B cell (primary cell): ENCODE measurements at regions not wholly inside any gene's neighbourhood (a gene's known extent, or its start where the extent isn't known, plus 50 kb on each side); places are given as distances from the start of the nearest gene placed in this dataset.
"Not testable (repeated sequence)": the region's sequence is repeated elsewhere in the genome, so short reads cannot be mapped to it uniquely, and the experiment has no call there.

Experiments
- ATAC-seq: fragments of 200-7000 bp; cut with Tn5 transposase; one replicate; pipeline ENCODE4 v1.10.0; 2021; ENCODE audit warnings: low read depth, mild to moderate bottlenecking, moderate number of reproducible peaks, moderate library complexity
- CTCF ChIA-PET: fragments of 350-600 bp; sonication (Branson Sonifier 250); formaldehyde crosslinking; loops from one replicate; lab custom pipeline; 2021; ENCODE audit warnings: antibody characterized with exemption, inconsistent platforms; lab: Charles Lee
- POLR2A ChIA-PET: fragments of 350-600 bp; sonication (Branson Sonifier 250); formaldehyde crosslinking; loops from one replicate; lab custom pipeline; 2021; ENCODE audit warnings: antibody characterized with exemption; lab: Charles Lee
- DNase-seq: peaks from one replicate; pipeline ENCODE4 v3.0.0; 2013
- H2AFZ ChIP-seq: 2 replicates; pipeline ENCODE4 v1.6.1; 2012; ENCODE audit warnings: mild to moderate bottlenecking, low read depth, low read length; ENCODE audit not compliant: insufficient read depth, poor library complexity, severe bottlenecking
- H3K27ac ChIP-seq, 2 donors: 1 replicate in 1 of 2; 2 replicates in 1 of 2; pipeline ENCODE4 v1.5.1; 2012 to 2013; ENCODE audit warnings: low read length in 2 of 2, mild to moderate bottlenecking in 2 of 2, moderate library complexity in 1 of 2
- H3K27me3 ChIP-seq, 4 experiments: fragments of 200-600 bp in 1 of 4; sonication (generic) in 1 of 4; replicated peaks in 1 of 4; 1 replicate in 2 of 4; 2 replicates in 2 of 4; pipeline versions ENCODE4 v1.6.1 to v1.7.0; 2013 to 2016; ENCODE audit warnings: low read length in 3 of 4, mild to moderate bottlenecking in 2 of 4, mixed read lengths in 1 of 4, moderate library complexity in 1 of 4; ENCODE audit not compliant: insufficient read depth in 4 of 4, control insufficient read depth in 3 of 4; ENCODE audit errors: control extremely low read depth in 1 of 4
- H3K36me3 ChIP-seq, 2 experiments: replicated peaks in 1 of 2; 1 replicate in 1 of 2; 2 replicates in 1 of 2; pipeline versions ENCODE4 v1.6.1 to v1.7.1; 2013; ENCODE audit warnings: low read length in 1 of 2; ENCODE audit not compliant: insufficient read depth in 2 of 2, control insufficient read depth in 1 of 2; ENCODE audit errors: control extremely low read depth in 1 of 2, extremely low read depth in 1 of 2
- H3K4me1 ChIP-seq, 2 donors: fragments of 200-600 bp in 1 of 2; sonication (generic) in 1 of 2; 1 replicate in 1 of 2; 2 replicates in 1 of 2; pipeline versions ENCODE4 v1.5.1 to v1.6.1; 2013 to 2017; ENCODE audit warnings: low read length in 2 of 2; ENCODE audit not compliant: control insufficient read depth in 2 of 2, insufficient read depth in 2 of 2
- H3K4me2 ChIP-seq: replicated peaks from 2 replicates; pipeline ENCODE3; 2012; ENCODE audit warnings: mild to moderate bottlenecking, low read depth, low read length; ENCODE audit not compliant: poor library complexity, severe bottlenecking
- H3K4me3 ChIP-seq, 5 experiments: fragments of 200-600 bp in 1 of 5; sonication (generic) in 1 of 5; 1 replicate in 3 of 5; 2 replicates in 2 of 5; pipeline versions ENCODE4 v1.5.1 to v1.7.0; 2011 to 2016; ENCODE audit warnings: low read length in 4 of 5, mild to moderate bottlenecking in 4 of 5, low read depth in 2 of 5, control low read depth in 1 of 5, moderate library complexity in 1 of 5; ENCODE audit not compliant: insufficient read depth in 1 of 5; ENCODE audit errors: control extremely low read depth in 1 of 5, extremely low read depth in 1 of 5
- H3K79me2 ChIP-seq: fragments of 200-600 bp; sonication (generic); one replicate; pipeline ENCODE4 v1.6.0; 2016; ENCODE audit warnings: low read length; ENCODE audit not compliant: control insufficient read depth, insufficient read depth
- H3K9ac ChIP-seq: fragments of 200-600 bp; sonication (generic); 2 replicates; pipeline ENCODE4 v1.6.1; 2017; ENCODE audit warnings: mild to moderate bottlenecking, low read length, moderate library complexity
- H3K9me3 ChIP-seq, 3 donors: one replicate each; pipeline versions ENCODE4 v1.6.1 to v1.7.1; 2013; ENCODE audit warnings: low read length in 2 of 3; ENCODE audit not compliant: control insufficient read depth in 2 of 3, insufficient read depth in 1 of 3; ENCODE audit errors: control extremely low read depth in 1 of 3
- H4K20me1 ChIP-seq: 2 replicates; pipeline ENCODE4 v1.6.0; 2012; ENCODE audit warnings: mild to moderate bottlenecking, low read length; ENCODE audit not compliant: insufficient read depth, control insufficient read depth, poor library complexity, severe bottlenecking
- H3K27ac Mint-ChIP-seq: one replicate; pipeline ENCODE4 v1.8.0; 2021; ENCODE audit warnings: mixed read lengths
- H3K27me3 Mint-ChIP-seq: one replicate; pipeline ENCODE4 v1.8.0; 2021; ENCODE audit warnings: mixed read lengths
- H3K4me1 Mint-ChIP-seq: one replicate; pipeline ENCODE4 v1.8.0; 2021; ENCODE audit warnings: mixed read lengths
- H3K4me3 Mint-ChIP-seq: one replicate; pipeline ENCODE4 v1.8.0; 2021; ENCODE audit warnings: mixed read lengths
- H3K9me3 Mint-ChIP-seq: one replicate; pipeline ENCODE4 v1.8.0; 2022; ENCODE audit warnings: mixed read lengths; ENCODE audit not compliant: insufficient read depth
- EZH2 ChIP-seq: IDR thresholded peaks from 2 replicates; pipeline ENCODE4 v1.6.1; 2012; ENCODE audit warnings: borderline replicate concordance, low read depth, mild to moderate bottlenecking, moderate library complexity, low read length; ENCODE audit not compliant: insufficient read depth, poor library complexity, severe bottlenecking
- WGBS: methylation state at CpG from one replicate; pipeline ENCODE4 v1.1.5; 2013; ENCODE audit warnings: missing lambda C conversion rate; ENCODE audit not compliant: insufficient coverage; 5-methylcytosine and 5-hydroxymethylcytosine counted together
- intact Hi-C: fragments of 100-400 bp; cut with micrococcal nuclease; formaldehyde crosslinking; loops from one replicate; pipeline ENCODE4 v1.10.0; 2022
- TF ChIP-seq, protein P1 (sequence below): fragments of 200-600 bp; IDR thresholded peaks from one replicate; pipeline ENCODE4 v1.8.0; 2022; ENCODE audit warnings: antibody characterized with exemption, mild to moderate bottlenecking

DNA sequence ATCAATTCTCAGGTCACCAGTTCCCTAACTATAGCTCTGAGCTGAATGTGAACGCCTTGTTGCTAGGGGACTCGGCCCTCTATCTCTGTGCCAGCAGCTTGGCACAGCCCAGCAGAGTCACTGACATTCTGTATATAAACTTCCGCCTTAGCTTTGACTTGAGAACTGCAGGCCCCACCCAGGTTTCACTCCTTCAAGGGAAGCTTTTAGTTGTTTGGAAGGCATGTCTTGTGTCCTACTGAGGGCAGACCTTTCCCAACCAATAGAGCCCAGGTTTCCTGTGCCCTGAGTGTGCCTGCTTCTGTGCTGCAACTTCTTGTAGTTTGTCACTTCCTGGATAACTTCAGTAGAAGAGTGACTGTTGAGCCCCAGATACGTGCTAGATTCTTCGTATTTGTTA lies 228.8 kb upstream of the PRSS1 start:
- H3K36me3 ChIP-seq, H3K27ac Mint-ChIP-seq, H3K79me2 ChIP-seq, H4K20me1 ChIP-seq, ATAC-seq, H3K4me3 Mint-ChIP-seq, intact Hi-C loops, H3K27ac ChIP-seq, H3K9ac ChIP-seq, H3K9me3 ChIP-seq, H3K4me1 Mint-ChIP-seq, H3K4me3 ChIP-seq, H3K4me2 ChIP-seq, DNase-seq, H3K9me3 Mint-ChIP-seq, POLR2A ChIA-PET, H2AFZ ChIP-seq, H3K27me3 ChIP-seq, H3K4me1 ChIP-seq: not testable (repeated sequence)
- peaks cover 36% of the 10 kb centered on the region for H3K27me3 Mint-ChIP-seq
- WGBS: 71% methylated on average over 2 of the region's 5 CpGs
- CTCF ChIA-PET: interaction anchor here (0.7 to 1.8 kb wide), 4 partner anchors 9 to 60 kb away, joined by 3 to 8 read pairs (median 3); no protein-coding TSS in a partner anchor

DNA sequence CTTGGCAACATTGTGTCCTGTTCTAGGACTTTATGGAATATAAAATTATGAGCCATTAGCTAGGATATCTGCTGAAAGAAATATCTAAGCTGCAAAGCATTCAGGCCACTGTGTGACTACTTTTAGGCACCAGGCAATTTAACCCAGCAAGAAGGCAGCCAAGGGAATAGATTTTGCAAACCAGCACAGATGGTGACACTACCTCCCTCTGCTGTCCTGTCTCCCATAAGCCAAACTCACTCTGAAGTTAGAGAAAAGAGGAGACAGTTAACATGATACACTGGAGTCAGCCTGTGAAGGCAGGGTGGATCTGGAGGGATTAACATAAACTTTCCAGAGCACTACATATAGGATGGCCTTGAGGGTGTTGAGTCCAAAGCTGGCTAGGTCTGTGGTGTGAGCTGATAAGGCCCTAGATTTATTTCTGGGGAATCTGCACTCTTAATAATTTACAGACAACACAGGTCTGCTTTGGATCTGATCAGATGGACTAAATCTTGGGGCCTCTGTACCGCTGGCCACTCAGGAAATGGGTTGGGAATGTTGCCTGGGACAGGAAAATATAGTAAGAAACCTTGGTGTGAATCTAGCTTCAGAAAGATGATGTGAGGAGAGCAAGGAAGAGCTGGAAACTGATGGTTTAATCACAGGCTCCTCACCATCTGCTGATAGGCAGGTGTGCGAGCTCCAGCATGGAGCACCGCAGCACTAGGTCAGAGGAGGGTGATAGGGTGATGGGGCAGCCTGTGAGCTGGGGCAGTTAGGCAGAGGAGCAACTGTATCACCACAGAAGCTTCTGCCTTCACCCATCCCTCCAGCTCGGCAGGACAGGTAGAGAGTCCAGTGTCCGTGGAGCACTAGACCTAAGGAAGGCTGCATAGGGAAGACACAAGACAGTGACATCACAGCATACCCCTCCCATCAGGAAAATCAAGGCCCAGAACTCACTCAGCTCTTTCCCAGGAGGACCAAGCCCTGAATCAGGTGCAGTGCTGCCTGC lies 229.9 kb upstream of the PRSS1 start:
- Histone ChIP-seq H3K36me3 (no peaks in the 10 kb centered on the region), H3K9me3 (no peaks in the 10 kb centered on the region), H3K4me1 (no peaks in the 10 kb centered on the region), H3K9ac (no peak overlapping the region), H3K79me2 (no peaks in the 10 kb centered on the region), H3K4me3 (no peak overlapping the region), H3K4me2 (no peak overlapping the region), H2AFZ (no peak overlapping the region), H3K27ac (no peak overlapping the region), H4K20me1 (no peaks in the 10 kb centered on the region), H3K27me3 (peaks cover 0 to 2% (median 0%) of the 10 kb centered on the region in 4 experiments)
- DNase-seq: no peak
- Mint-ChIP-seq H3K27ac (no peak overlapping the region), H3K9me3 (no peaks in the 10 kb centered on the region), H3K4me3 (no peak overlapping the region), H3K4me1 (no peaks in the 10 kb centered on the region), H3K27me3 (peaks cover 33% of the 10 kb centered on the region)
- 84% methylated on average over 5 of the region's 5 CpGs for WGBS
- intact Hi-C loops: no loop called here
- ChIA-PET CTCF (interaction anchor here (0.8 to 1.1 kb wide), 3 partner anchors 14 to 59 kb away, joined by 3 to 4 read pairs (median 3); no protein-coding TSS in a partner anchor), POLR2A (no interaction called here)
- no peak for TF ChIP-seq EZH2
- TF ChIP-seq, protein P1, sequence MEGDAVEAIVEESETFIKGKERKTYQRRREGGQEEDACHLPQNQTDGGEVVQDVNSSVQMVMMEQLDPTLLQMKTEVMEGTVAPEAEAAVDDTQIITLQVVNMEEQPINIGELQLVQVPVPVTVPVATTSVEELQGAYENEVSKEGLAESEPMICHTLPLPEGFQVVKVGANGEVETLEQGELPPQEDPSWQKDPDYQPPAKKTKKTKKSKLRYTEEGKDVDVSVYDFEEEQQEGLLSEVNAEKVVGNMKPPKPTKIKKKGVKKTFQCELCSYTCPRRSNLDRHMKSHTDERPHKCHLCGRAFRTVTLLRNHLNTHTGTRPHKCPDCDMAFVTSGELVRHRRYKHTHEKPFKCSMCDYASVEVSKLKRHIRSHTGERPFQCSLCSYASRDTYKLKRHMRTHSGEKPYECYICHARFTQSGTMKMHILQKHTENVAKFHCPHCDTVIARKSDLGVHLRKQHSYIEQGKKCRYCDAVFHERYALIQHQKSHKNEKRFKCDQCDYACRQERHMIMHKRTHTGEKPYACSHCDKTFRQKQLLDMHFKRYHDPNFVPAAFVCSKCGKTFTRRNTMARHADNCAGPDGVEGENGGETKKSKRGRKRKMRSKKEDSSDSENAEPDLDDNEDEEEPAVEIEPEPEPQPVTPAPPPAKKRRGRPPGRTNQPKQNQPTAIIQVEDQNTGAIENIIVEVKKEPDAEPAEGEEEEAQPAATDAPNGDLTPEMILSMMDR: no peak
- no peak for ATAC-seq
